GM12878 (cell line): ENCODE measurements at regions not wholly inside any gene's neighbourhood (a gene's known extent, or its start where the extent isn't known, plus 50 kb on each side); places are given as distances from the start of the nearest gene placed in this dataset.

ENCODE experiments used
- ATAC-seq: fragments of 200-7000 bp; cut with Tn5 transposase; 3 replicates; pipeline ENCODE4 v1.9.1; 2020; ENCODE audit warnings: mild to moderate bottlenecking, moderate library complexity
- BruUV-seq: library from RNA; stranded (reverse); fragments of 400-500 nt; replicated peaks from 2 replicates; lab custom pipeline; 2021; lab: Mats Ljungman, UMichigan
- CTCF ChIA-PET: fragments of 300-600 bp; sonication (Branson Sonifier 250); formaldehyde crosslinking; extraction: SDS; loops from one replicate; lab custom pipeline; 2021; ENCODE audit warnings: inconsistent platforms; lab: Yijun Ruan, JAX
- POLR2A ChIA-PET: fragments of 350-600 bp; formaldehyde crosslinking; extraction: SDS; loops from one replicate; lab custom pipeline; 2021; ENCODE audit warnings: inconsistent platforms; lab: Charles Lee
- RAD21 ChIA-PET: fragments of 300-600 bp; sonication (Branson Sonifier 250); formaldehyde crosslinking; loops from one replicate; lab custom pipeline; 2023; ENCODE audit warnings: antibody characterized with exemption; ENCODE audit not compliant: unreplicated experiment; lab: Charles Lee
- SMC1A ChIA-PET: fragments of 300-600 bp; sonication (Branson Sonifier 250); formaldehyde crosslinking; loops from one replicate; lab custom pipeline; 2023; ENCODE audit not compliant: unreplicated experiment, uncharacterized antibody; lab: Charles Lee
- DNase-seq: peaks from one replicate; pipeline ENCODE4 v3.0.0-alpha.2; 2011; ENCODE audit warnings: low read depth, low spot score
- FAIRE-seq: peaks from 3 replicates; lab custom pipeline; 2011; peaks lifted over from hg19 to GRCh38; lab: Jason Lieb, UNC
- H2AFZ ChIP-seq: 2 replicates; pipeline ENCODE4 v1.6.0; 2011; ENCODE audit warnings: low read depth, low read length, control low read depth; ENCODE audit not compliant: control insufficient read depth
- H3K27ac ChIP-seq: 2 replicates; pipeline ENCODE4 v1.5.1; 2011; ENCODE audit warnings: control low read depth; ENCODE audit not compliant: control insufficient read depth, insufficient read depth
- H3K27me3 ChIP-seq, 2 experiments: replicated peaks in 1 of 2; 2 replicates each; pipeline versions ENCODE4 v1.6.0 to v1.6.1; 2011; ENCODE audit warnings: low read length in 1 of 2; ENCODE audit not compliant: control insufficient read depth in 2 of 2, insufficient read depth in 2 of 2
- H3K36me3 ChIP-seq, 2 experiments: 2 replicates each; pipeline ENCODE4 v1.5.1; 2011; ENCODE audit warnings: low read length in 1 of 2; ENCODE audit not compliant: control insufficient read depth in 2 of 2, insufficient read depth in 2 of 2
- H3K4me1 ChIP-seq: 2 replicates; pipeline ENCODE4 v1.6.1; 2011; ENCODE audit warnings: mild to moderate bottlenecking, low read length, moderate library complexity, mixed read lengths; ENCODE audit not compliant: control insufficient read depth, insufficient read depth
- H3K4me2 ChIP-seq: 2 replicates; pipeline ENCODE4 v1.6.0; 2011; ENCODE audit warnings: control low read depth; ENCODE audit not compliant: control insufficient read depth, insufficient read depth
- H3K4me3 ChIP-seq: fragments of 200-600 bp; sonication (generic); 2 replicates; pipeline ENCODE4 v1.5.1; 2016
- H3K79me2 ChIP-seq: 2 replicates; pipeline ENCODE4 v1.6.0; 2011; ENCODE audit warnings: low read length; ENCODE audit not compliant: control insufficient read depth, insufficient read depth
- H3K9ac ChIP-seq: 2 replicates; pipeline ENCODE4 v1.8.0; 2011; ENCODE audit warnings: low read length, control low read depth, mixed read lengths; ENCODE audit not compliant: control insufficient read depth, insufficient read depth
- H3K9me3 ChIP-seq: replicated peaks from 3 replicates; pipeline ENCODE4 v1.5.1; 2011; ENCODE audit warnings: mild to moderate bottlenecking, low read length; ENCODE audit not compliant: control insufficient read depth, insufficient read depth
- H4K20me1 ChIP-seq: 2 replicates; pipeline ENCODE4 v1.6.0; 2011; ENCODE audit not compliant: control insufficient read depth, insufficient read depth
- CEBPB ChIP-seq, 2 experiments: fragments of 150-350 bp in 1 of 2; IDR thresholded peaks; 2 replicates each; pipeline ENCODE4 v1.6.1; 2012 to 2014; ENCODE audit warnings: low read depth in 2 of 2, low read length in 2 of 2, borderline replicate concordance in 1 of 2, inconsistent platforms in 1 of 2
- CTCF ChIP-seq, 3 experiments: IDR thresholded peaks in 2 of 3; conservative IDR thresholded peaks in 1 of 3; 2 replicates each; pipeline ENCODE4 v1.5.1; 2011; ENCODE audit warnings: low read depth in 3 of 3, low read length in 3 of 3, mild to moderate bottlenecking in 3 of 3, control low read depth in 2 of 3, moderate library complexity in 2 of 3, inconsistent platforms in 1 of 3, mixed read lengths in 1 of 3; ENCODE audit not compliant: control insufficient read depth in 2 of 3, insufficient read depth in 1 of 3; ENCODE audit errors: extremely low read depth in 1 of 3
- ETV6 ChIP-seq, 2 experiments: fragments of 450-650 bp in 1 of 2; IDR thresholded peaks in 1 of 2; conservative IDR thresholded peaks in 1 of 2; 2 replicates each; pipeline ENCODE4 v1.6.1; 2014; ENCODE audit warnings: antibody characterized with exemption in 1 of 2, borderline replicate concordance in 1 of 2, low read depth in 1 of 2, mild to moderate bottlenecking in 1 of 2, moderate library complexity in 1 of 2
- GABPA ChIP-seq: IDR thresholded peaks from 2 replicates; pipeline ENCODE4 v1.6.1; 2014; ENCODE audit warnings: antibody characterized with exemption, low read depth, mild to moderate bottlenecking, inconsistent platforms
- IRF5 ChIP-seq: fragments of 450-650 bp; IDR thresholded peaks from 2 replicates; pipeline ENCODE4 v1.6.1; 2017; ENCODE audit warnings: borderline replicate concordance
- MYB ChIP-seq: fragments of 150-350 bp; IDR thresholded peaks from 2 replicates; pipeline ENCODE4 v1.6.1; 2014; ENCODE audit warnings: mild to moderate bottlenecking, low read depth, low read length, borderline replicate concordance
- SUZ12 ChIP-seq: fragments of 200-600 bp; sonication (generic); IDR thresholded peaks from one replicate; pipeline ENCODE4 v1.6.1; 2018; ENCODE audit warnings: antibody characterized with exemption, mild to moderate bottlenecking; ENCODE audit not compliant: unreplicated experiment
- ZBTB11 ChIP-seq: fragments of 450-650 bp; formaldehyde crosslinking; IDR thresholded peaks from 2 replicates; pipeline ENCODE4 v1.5.0; 2022; ENCODE audit warnings: mild to moderate bottlenecking, missing genetic modification characterization
- ZNF592 ChIP-seq: fragments of 450-650 bp; IDR thresholded peaks from 2 replicates; pipeline ENCODE4 v1.6.1; 2017; ENCODE audit warnings: mild to moderate bottlenecking, moderate library complexity
- ZNF622 ChIP-seq: fragments of 450-650 bp; IDR thresholded peaks from 2 replicates; pipeline ENCODE4 v1.6.1; 2017; ENCODE audit warnings: mild to moderate bottlenecking, inconsistent platforms
- WGBS: methylation state at CpG from one replicate; pipeline ENCODE4 v1.1.6; 2016; ENCODE audit warnings: low lambda C conversion rate; ENCODE audit not compliant: insufficient replicate concordance, insufficient coverage; ENCODE audit errors: missing lambda C conversion rate; 5-methylcytosine and 5-hydroxymethylcytosine counted together
- in situ Hi-C: fragments of 300-500 bp; cut with MboI; formaldehyde crosslinking; loops from 9 replicates; pipeline ENCODE4 v1.14.3; 2018; ENCODE audit warnings: mixed read lengths
- intact Hi-C: fragments of 100-400 bp; cut with micrococcal nuclease; formaldehyde crosslinking; loops from one replicate; pipeline ENCODE4 v1.14.2; 2022; ENCODE audit not compliant: unreplicated experiment

- WGBS, result 8% methylated on average over 16 of the region's 16 CpGs
- no peaks in the 10 kb centered on the region for H4K20me1 ChIP-seq
- no peak overlapping the region for H3K4me3 ChIP-seq
- FAIRE-seq (no peak), DNase-seq (no peak), ATAC-seq (no peak)
- no peak overlapping the region for H3K9ac ChIP-seq
- intact Hi-C loops, result no loop called here
- no peaks in the 10 kb centered on the region for H3K79me2 ChIP-seq
- no peaks in the 10 kb centered on the region for H3K27me3 ChIP-seq
- no TSS peak for BruUV-seq
- SMC1A ChIA-PET, result no interaction called here
- CTCF ChIA-PET, result no interaction called here
- no peaks in the 10 kb centered on the region for H3K4me1 ChIP-seq
- H3K4me2 ChIP-seq, result no peak overlapping the region
- H2AFZ ChIP-seq, result no peak overlapping the region
- H3K36me3 ChIP-seq, result no peaks in the 10 kb centered on the region
- POLR2A ChIA-PET, result no interaction called here
- H3K27ac ChIP-seq, result no peak overlapping the region
- in situ Hi-C loops, result no loop called here
- H3K9me3 ChIP-seq, result no peaks in the 10 kb centered on the region; the same call in 2 of the 3 replicates
- RAD21 ChIA-PET, result no interaction called here
- no peak for TF ChIP-seq IRF5
- TF ChIP-seq ZNF592, result no peak
- TF ChIP-seq GABPA, result no peak
- no peak for TF ChIP-seq SUZ12
- no peak for TF ChIP-seq MYB
- no peak for TF ChIP-seq CTCF (IDR thresholded peaks at IDR 0.05 in 2 of 3, conservative IDR thresholded peaks at IDR 0.05 in 1 of 3; ENCODE audit: control insufficient read depth in 2 of 3, extremely low read depth in 1 of 3, insufficient read depth in 1 of 3, low read depth in 3 of 3, low read length in 3 of 3)
- no peak for TF ChIP-seq ZNF622
- TF ChIP-seq ETV6 (conservative IDR thresholded peaks at IDR 0.05 in 1 of 2, IDR thresholded peaks at IDR 0.05 in 1 of 2; ENCODE audit: borderline replicate concordance in 1 of 2, low read depth in 1 of 2), result no peak
- TF ChIP-seq ZBTB11 (CRISPR knock-in tag), result no peak
- TF ChIP-seq CEBPB (IDR thresholded peaks at IDR 0.05; ENCODE audit: borderline replicate concordance in 1 of 2, low read depth in 2 of 2, low read length in 2 of 2), result no peak
These were observed 987.3 kb downstream of the BRD1 start for GRCh38 chr22:48840112-48840949.
